HL-60 (cell line): ENCODE measurements at regions not wholly inside any gene's neighbourhood (a gene's known extent, or its start where the extent isn't known, plus 50 kb on each side); places are given as distances from the start of the nearest gene placed in this dataset.

ENCODE experiments used
- GABPA ChIP-seq: IDR thresholded peaks from 2 replicates; pipeline ENCODE4 v1.6.1; 2012; ENCODE audit warnings: low read depth
- TF ChIP-seq, protein P1 (sequence below): IDR thresholded peaks from one replicate; pipeline ENCODE4 v1.5.1; 2011; ENCODE audit warnings: low read length, control low read depth, inconsistent platforms; ENCODE audit not compliant: insufficient read depth
- TF ChIP-seq, protein P2 (sequence below): IDR thresholded peaks from 2 replicates; pipeline ENCODE4 v1.6.1; 2012; ENCODE audit warnings: low read depth; ENCODE audit not compliant: insufficient replicate concordance

DNA sequence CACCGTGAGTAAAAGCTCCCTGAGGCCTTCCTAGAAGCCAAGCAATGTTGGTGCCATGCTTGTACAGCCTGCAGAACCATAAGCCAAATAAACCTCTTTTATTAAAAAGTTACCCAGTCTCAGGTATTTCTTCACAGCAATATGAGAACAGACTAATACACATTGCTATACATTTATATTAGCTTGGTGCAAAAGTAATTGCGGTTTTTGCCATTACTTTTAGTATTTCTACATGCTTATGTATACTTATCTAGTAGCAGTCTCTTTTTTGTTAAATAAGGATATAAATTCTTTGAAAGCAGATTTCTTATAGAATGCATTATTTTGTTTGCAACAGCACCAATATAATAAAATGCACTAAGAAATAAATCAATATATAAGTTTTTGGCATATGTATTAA, 619.6 kb downstream of the FSCB start:
- TF ChIP-seq, protein P1, sequence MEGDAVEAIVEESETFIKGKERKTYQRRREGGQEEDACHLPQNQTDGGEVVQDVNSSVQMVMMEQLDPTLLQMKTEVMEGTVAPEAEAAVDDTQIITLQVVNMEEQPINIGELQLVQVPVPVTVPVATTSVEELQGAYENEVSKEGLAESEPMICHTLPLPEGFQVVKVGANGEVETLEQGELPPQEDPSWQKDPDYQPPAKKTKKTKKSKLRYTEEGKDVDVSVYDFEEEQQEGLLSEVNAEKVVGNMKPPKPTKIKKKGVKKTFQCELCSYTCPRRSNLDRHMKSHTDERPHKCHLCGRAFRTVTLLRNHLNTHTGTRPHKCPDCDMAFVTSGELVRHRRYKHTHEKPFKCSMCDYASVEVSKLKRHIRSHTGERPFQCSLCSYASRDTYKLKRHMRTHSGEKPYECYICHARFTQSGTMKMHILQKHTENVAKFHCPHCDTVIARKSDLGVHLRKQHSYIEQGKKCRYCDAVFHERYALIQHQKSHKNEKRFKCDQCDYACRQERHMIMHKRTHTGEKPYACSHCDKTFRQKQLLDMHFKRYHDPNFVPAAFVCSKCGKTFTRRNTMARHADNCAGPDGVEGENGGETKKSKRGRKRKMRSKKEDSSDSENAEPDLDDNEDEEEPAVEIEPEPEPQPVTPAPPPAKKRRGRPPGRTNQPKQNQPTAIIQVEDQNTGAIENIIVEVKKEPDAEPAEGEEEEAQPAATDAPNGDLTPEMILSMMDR: no peak
- no peak for TF ChIP-seq GABPA
- TF ChIP-seq, protein P2, sequence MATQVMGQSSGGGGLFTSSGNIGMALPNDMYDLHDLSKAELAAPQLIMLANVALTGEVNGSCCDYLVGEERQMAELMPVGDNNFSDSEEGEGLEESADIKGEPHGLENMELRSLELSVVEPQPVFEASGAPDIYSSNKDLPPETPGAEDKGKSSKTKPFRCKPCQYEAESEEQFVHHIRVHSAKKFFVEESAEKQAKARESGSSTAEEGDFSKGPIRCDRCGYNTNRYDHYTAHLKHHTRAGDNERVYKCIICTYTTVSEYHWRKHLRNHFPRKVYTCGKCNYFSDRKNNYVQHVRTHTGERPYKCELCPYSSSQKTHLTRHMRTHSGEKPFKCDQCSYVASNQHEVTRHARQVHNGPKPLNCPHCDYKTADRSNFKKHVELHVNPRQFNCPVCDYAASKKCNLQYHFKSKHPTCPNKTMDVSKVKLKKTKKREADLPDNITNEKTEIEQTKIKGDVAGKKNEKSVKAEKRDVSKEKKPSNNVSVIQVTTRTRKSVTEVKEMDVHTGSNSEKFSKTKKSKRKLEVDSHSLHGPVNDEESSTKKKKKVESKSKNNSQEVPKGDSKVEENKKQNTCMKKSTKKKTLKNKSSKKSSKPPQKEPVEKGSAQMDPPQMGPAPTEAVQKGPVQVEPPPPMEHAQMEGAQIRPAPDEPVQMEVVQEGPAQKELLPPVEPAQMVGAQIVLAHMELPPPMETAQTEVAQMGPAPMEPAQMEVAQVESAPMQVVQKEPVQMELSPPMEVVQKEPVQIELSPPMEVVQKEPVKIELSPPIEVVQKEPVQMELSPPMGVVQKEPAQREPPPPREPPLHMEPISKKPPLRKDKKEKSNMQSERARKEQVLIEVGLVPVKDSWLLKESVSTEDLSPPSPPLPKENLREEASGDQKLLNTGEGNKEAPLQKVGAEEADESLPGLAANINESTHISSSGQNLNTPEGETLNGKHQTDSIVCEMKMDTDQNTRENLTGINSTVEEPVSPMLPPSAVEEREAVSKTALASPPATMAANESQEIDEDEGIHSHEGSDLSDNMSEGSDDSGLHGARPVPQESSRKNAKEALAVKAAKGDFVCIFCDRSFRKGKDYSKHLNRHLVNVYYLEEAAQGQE: no peak
